GM13977 (cell line): ENCODE measurements at regions not wholly inside any gene's neighbourhood (a gene's known extent, or its start where the extent isn't known, plus 50 kb on each side); places are given as distances from the start of the nearest gene placed in this dataset.
"Not testable (repeated sequence)": the region's sequence is repeated elsewhere in the genome, so short reads cannot be mapped to it uniquely, and the experiment has no call there.

Experiments
- DNase-seq: peaks from one replicate; pipeline ENCODE4 v3.0.0; 2012; ENCODE audit warnings: low spot score
- CTCF ChIP-seq: IDR thresholded peaks from 2 replicates; pipeline ENCODE4 v1.5.1; 2012; ENCODE audit warnings: mild to moderate bottlenecking, control low read depth; ENCODE audit not compliant: insufficient read depth; ENCODE audit errors: extremely low read depth, missing control alignments
- in situ Hi-C: fragments of 300-500 bp; cut with MboI; formaldehyde crosslinking; loops from one replicate; pipeline ENCODE4 v1.12.0; 2022; ENCODE audit warnings: low sequenced_read_pairs, low pct_unique_long_range_greater_than_20kb, mixed read lengths, inconsistent platforms; ENCODE audit not compliant: unreplicated experiment

GRCh38 chr20:51275826-51276225, 252.9 kb upstream of the KCNG1 start:
- DNase-seq, result no peak
- in situ Hi-C loops, result no loop called here

DNA sequence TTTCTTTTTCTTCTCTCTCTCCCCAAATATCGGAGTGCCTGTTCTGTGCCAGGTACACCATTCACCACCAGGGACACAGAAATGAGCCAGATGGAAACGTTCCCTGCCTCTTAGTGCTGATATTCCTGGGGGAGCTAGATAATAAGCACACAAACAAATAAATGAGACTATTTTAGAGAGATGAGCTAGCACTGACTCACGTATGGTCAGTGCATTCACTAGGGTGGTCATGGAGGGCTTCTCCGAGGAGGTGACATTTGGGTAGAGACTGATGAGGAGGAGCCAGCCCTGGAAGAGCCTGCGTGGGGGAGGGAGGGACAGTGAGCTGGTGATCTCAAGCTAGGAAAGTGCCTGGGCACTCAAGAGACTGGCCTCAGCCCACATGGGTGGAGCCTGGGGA, 252.3 kb upstream of the KCNG1 start:
- in situ Hi-C loops, result no loop called here
- no peak for DNase-seq
- TF ChIP-seq CTCF, result no peak

More at GRCh38 chr20:51275826-51276225, 252.9 kb upstream of the KCNG1 start:
- no peak for TF ChIP-seq CTCF

GRCh38 chr20:51272401-51272800, 249.5 kb upstream of the KCNG1 start:
- in situ Hi-C loops, result no loop called here
- DNase-seq, result no peak

DNA sequence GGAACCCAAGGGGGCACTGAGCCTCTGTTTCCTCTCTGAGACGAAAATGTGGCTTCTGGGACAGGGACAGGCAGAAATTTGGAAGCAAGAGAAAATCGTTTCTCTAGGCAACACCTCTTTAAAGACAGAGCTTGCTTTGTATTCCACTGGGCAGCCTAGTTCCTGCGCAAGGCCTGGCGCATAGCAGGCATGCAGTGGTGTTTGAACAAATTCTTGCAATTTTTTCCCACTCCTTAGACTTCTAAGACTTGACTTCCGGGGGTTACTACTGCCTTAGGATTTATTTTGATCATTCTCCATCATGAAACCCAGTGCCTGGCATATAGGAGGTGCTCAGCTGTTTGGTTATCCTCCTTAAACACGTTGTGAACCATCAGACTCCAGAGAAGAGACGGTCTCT, 249.0 kb upstream of the KCNG1 start:
- in situ Hi-C loops, result no loop called here
- TF ChIP-seq CTCF, result no peak
- DNase-seq, result no peak

More at GRCh38 chr20:51272401-51272800, 249.5 kb upstream of the KCNG1 start:
- no peak for TF ChIP-seq CTCF

- DNase-seq, in situ Hi-C loops: not testable (repeated sequence)
These were observed 248.4 kb upstream of the KCNG1 start for GRCh38 chr20:51271289-51271688.

DNA sequence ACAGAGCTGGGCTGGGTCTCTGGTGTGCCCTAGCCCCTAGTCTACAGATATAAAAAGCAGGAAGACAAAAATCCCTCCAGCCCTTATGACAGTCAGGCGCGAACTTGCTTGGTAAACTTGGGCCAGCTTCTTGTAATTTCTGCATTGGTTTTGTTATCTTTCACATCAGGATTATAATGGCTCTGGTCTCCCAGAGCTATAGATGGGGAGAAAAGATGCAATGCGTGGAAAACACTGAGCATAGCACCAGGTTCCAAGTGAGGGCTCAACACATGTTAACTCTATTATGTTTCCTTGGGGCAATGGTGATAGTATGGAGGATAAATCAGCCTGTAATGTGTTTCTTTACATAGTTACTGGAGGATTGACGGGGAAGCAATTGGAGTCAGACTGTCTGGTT, 246.8 kb upstream of the KCNG1 start:
- in situ Hi-C loops, result no loop called here
- no peak for TF ChIP-seq CTCF
- DNase-seq, result no peak

DNA sequence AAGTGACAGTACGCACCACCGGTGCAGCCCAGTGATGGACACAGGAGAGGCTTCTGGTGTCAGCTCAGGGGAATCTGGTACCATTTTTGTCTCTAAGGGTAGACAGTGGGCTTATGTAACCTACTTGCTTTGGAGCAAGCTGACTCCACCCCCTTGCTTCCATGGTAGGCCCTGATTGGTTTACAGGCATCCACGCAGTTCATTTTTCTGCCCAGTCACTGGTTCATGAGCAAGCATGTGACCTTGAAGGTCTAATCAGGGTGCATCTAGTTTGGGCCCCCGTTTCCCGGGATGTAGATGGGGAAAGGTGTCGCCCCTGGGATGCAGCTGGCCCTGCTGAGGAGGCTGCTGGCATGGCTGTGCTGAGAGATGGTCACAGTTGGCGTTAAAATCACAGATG, 244.8 kb upstream of the KCNG1 start:
- DNase-seq, result no peak
- in situ Hi-C loops, result no loop called here
- no peak for TF ChIP-seq CTCF
